GM12878 (cell line): ENCODE measurements at regions not wholly inside any gene's neighbourhood (a gene's known extent, or its start where the extent isn't known, plus 50 kb on each side); places are given as distances from the start of the nearest gene placed in this dataset.

Experiments used
- SP1 ChIP-seq: IDR thresholded peaks from one replicate; pipeline ENCODE4 v1.6.1; 2011; ENCODE audit warnings: low read depth, low read length
- SREBF1 ChIP-seq: IDR thresholded peaks from 2 replicates; pipeline ENCODE4 v1.6.1; 2012; ENCODE audit warnings: mild to moderate bottlenecking, low read length

GRCh38 chr7:153061910-153062528 is 302.5 kb downstream of the ACTR3B start:
- no peak for TF ChIP-seq SREBF1
- TF ChIP-seq SP1 = no peak
